ENCODE measurements at regions not wholly inside any gene's neighbourhood (a gene's known extent, or its start where the extent isn't known, plus 50 kb on each side); places are given as distances from the start of the nearest gene placed in this dataset.

- TF ChIP-seq EZH2 (IDR thresholded peaks at IDR 0.05; ENCODE audit: low read length, unreplicated experiment) (no peak), CTCF (conservative IDR thresholded peaks at IDR 0.05; ENCODE audit: low read depth, low read length) (no peak), EZH2phosphoT487 (IDR thresholded peaks at IDR 0.05; ENCODE audit: borderline replicate concordance, low read length) (no peak)
These were observed 246.8 kb upstream of the TENT5A start for GRCh38 chr6:81999270-81999669.
